MM.1S (cell line): ENCODE measurements at regions not wholly inside any gene's neighbourhood (a gene's known extent, or its start where the extent isn't known, plus 50 kb on each side); places are given as distances from the start of the nearest gene placed in this dataset.

ENCODE experiments used
- DNase-seq: peaks from one replicate; pipeline ENCODE4 v3.0.0-alpha.2; 2015
- H2AFZ ChIP-seq: fragments of 300-600 bp; sonication (generic); 2 replicates; pipeline ENCODE4 v1.6.0; 2016; ENCODE audit warnings: antibody characterized with exemption, low read length
- H3F3A ChIP-seq: fragments of 300-600 bp; sonication (generic); 2 replicates; pipeline ENCODE4 v1.6.1; 2016; ENCODE audit warnings: mild to moderate bottlenecking, antibody characterized with exemption, low read length, moderate library complexity, mixed read lengths; ENCODE audit not compliant: insufficient read depth
- H3K27ac ChIP-seq: fragments of 300-600 bp; sonication (generic); 2 replicates; pipeline ENCODE4 v1.5.1; 2016; ENCODE audit warnings: mild to moderate bottlenecking, low read length
- H3K27me3 ChIP-seq: fragments of 300-600 bp; sonication (generic); replicated peaks from 2 replicates; pipeline ENCODE4 v1.6.0; 2016; ENCODE audit warnings: low read length; ENCODE audit not compliant: insufficient read depth
- H3K36me3 ChIP-seq: fragments of 300-600 bp; sonication (generic); replicated peaks from 2 replicates; pipeline ENCODE4 v1.6.1; 2016; ENCODE audit warnings: mild to moderate bottlenecking, low read length, mixed read lengths; ENCODE audit not compliant: insufficient read depth
- H3K4me1 ChIP-seq: fragments of 300-600 bp; sonication (generic); 2 replicates; pipeline ENCODE4 v1.6.1; 2016; ENCODE audit warnings: low read length, mixed read lengths
- H3K4me2 ChIP-seq: fragments of 300-600 bp; sonication (generic); 2 replicates; pipeline ENCODE4 v1.6.0; 2016; ENCODE audit warnings: low read depth, low read length
- H3K4me3 ChIP-seq: fragments of 300-600 bp; sonication (generic); 2 replicates; pipeline ENCODE4 v1.5.1; 2016; ENCODE audit warnings: low read length, mixed read lengths
- H3K79me2 ChIP-seq: fragments of 300-600 bp; sonication (generic); 2 replicates; pipeline ENCODE4 v1.6.1; 2016; ENCODE audit warnings: mixed run types, low read length, mixed read lengths
- H3K9ac ChIP-seq: fragments of 300-600 bp; sonication (generic); 2 replicates; pipeline ENCODE4 v1.6.1; 2016; ENCODE audit warnings: low read length, mixed read lengths
- H3K9me2 ChIP-seq: fragments of 300-600 bp; sonication (generic); replicated peaks from 2 replicates; pipeline ENCODE4 v1.6.1; 2016; ENCODE audit warnings: mild to moderate bottlenecking, low read length, mixed read lengths; ENCODE audit not compliant: insufficient read depth
- H3K9me3 ChIP-seq: fragments of 300-600 bp; sonication (generic); replicated peaks from 2 replicates; pipeline ENCODE4 v1.6.1; 2016; ENCODE audit warnings: mild to moderate bottlenecking, low read length, mixed read lengths; ENCODE audit not compliant: insufficient read depth
- H4K20me1 ChIP-seq: fragments of 300-600 bp; sonication (generic); 2 replicates; pipeline ENCODE4 v1.6.1; 2016; ENCODE audit warnings: mild to moderate bottlenecking, low read length, moderate library complexity, mixed read lengths; ENCODE audit not compliant: insufficient read depth
- EZH2 ChIP-seq: fragments of 300-600 bp; sonication (generic); optimal IDR thresholded peaks from 2 replicates; pipeline ENCODE3; 2017; ENCODE audit warnings: low read depth, mild to moderate bottlenecking, antibody characterized with exemption, low read length, mixed read lengths
- EZH2phosphoT487 ChIP-seq: fragments of 300-600 bp; sonication (generic); IDR thresholded peaks from 2 replicates; pipeline ENCODE4 v1.6.1; 2018; ENCODE audit warnings: antibody characterized with exemption, low read length
- TF ChIP-seq, protein P1 (sequence below): fragments of 300-600 bp; sonication (generic); IDR thresholded peaks from 2 replicates; pipeline ENCODE4 v1.5.1; 2016; ENCODE audit warnings: antibody characterized with exemption, low read length, mixed read lengths

GRCh38 chr2:207362716-207363115, 167.0 kb upstream of the CREB1 start:
- DNase-seq: no peak
- H3K4me1 ChIP-seq: no peaks in the 10 kb centered on the region
- H3K4me3 ChIP-seq: no peak overlapping the region
- H3K27ac ChIP-seq: no peak overlapping the region
- no peaks in the 10 kb centered on the region for H3F3A ChIP-seq
- H3K9me2 ChIP-seq: no peaks in the 10 kb centered on the region
- no peak overlapping the region for H3K4me2 ChIP-seq
- no peak overlapping the region for H2AFZ ChIP-seq
- no peaks in the 10 kb centered on the region for H3K27me3 ChIP-seq
- no peak for TF ChIP-seq EZH2
- TF ChIP-seq EZH2phosphoT487: no peak
- TF ChIP-seq, protein P1, sequence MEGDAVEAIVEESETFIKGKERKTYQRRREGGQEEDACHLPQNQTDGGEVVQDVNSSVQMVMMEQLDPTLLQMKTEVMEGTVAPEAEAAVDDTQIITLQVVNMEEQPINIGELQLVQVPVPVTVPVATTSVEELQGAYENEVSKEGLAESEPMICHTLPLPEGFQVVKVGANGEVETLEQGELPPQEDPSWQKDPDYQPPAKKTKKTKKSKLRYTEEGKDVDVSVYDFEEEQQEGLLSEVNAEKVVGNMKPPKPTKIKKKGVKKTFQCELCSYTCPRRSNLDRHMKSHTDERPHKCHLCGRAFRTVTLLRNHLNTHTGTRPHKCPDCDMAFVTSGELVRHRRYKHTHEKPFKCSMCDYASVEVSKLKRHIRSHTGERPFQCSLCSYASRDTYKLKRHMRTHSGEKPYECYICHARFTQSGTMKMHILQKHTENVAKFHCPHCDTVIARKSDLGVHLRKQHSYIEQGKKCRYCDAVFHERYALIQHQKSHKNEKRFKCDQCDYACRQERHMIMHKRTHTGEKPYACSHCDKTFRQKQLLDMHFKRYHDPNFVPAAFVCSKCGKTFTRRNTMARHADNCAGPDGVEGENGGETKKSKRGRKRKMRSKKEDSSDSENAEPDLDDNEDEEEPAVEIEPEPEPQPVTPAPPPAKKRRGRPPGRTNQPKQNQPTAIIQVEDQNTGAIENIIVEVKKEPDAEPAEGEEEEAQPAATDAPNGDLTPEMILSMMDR: no peak
- H3K79me2 ChIP-seq: no peaks in the 10 kb centered on the region
- no peak overlapping the region for H3K9ac ChIP-seq
- no peaks in the 10 kb centered on the region for H3K36me3 ChIP-seq
- H4K20me1 ChIP-seq: no peaks in the 10 kb centered on the region
- no peaks in the 10 kb centered on the region for H3K9me3 ChIP-seq

DNA sequence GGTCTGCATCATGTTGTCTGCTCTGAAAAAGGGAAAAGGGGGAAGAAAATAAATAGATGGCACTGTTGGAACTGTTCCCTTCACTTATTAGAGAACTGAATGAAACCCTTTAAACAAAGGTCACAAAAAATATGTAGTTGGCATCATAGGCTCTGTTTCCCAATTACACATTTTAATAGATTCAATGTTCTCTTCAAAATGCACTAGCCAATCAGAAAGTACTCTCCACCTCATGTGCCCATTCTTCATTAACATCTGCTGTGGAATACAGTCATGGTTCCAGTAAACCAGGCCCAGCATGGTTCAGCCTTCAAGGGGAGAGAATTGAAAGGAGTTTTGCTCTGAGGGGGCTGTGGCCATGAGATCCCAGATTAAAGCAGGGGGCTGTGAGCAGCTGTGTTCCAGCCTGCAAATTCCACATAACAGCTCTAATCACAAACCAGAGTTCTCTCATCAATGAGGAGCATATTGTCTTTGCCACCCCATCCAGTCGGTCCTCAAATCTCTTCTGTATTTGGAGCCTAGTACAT, 165.9 kb upstream of the CREB1 start:
- Histone ChIP-seq H3K4me3 (no peak overlapping the region), H3K9ac (no peak overlapping the region), H2AFZ (no peak overlapping the region), H3K4me2 (no peak overlapping the region), H3K9me3 (no peaks in the 10 kb centered on the region), H3F3A (no peaks in the 10 kb centered on the region), H3K79me2 (no peaks in the 10 kb centered on the region), H4K20me1 (no peaks in the 10 kb centered on the region), H3K27me3 (no peaks in the 10 kb centered on the region), H3K36me3 (no peaks in the 10 kb centered on the region), H3K4me1 (no peaks in the 10 kb centered on the region), H3K9me2 (no peaks in the 10 kb centered on the region), H3K27ac (no peak overlapping the region)
- TF ChIP-seq, protein P1: no peak
- TF ChIP-seq EZH2phosphoT487: no peak
- TF ChIP-seq EZH2: no peak
- no peak for DNase-seq

GRCh38 chr2:207370646-207371045, 159.1 kb upstream of the CREB1 start:
- no peak overlapping the region for H3K4me2 ChIP-seq
- TF ChIP-seq EZH2 (no peak), EZH2phosphoT487 (no peak)
- TF ChIP-seq, protein P1: no peak
- no peak for DNase-seq

More at GRCh38 chr2:207370646-207371045, 159.1 kb upstream of the CREB1 start:
- no peaks in the 10 kb centered on the region for H3K79me2 ChIP-seq
- no peak overlapping the region for H3K4me3 ChIP-seq
- H3K9me3 ChIP-seq: no peaks in the 10 kb centered on the region
- no peaks in the 10 kb centered on the region for H3K4me1 ChIP-seq
- H3K9me2 ChIP-seq: no peaks in the 10 kb centered on the region
- no peak overlapping the region for H3K9ac ChIP-seq
- H3K27me3 ChIP-seq: no peaks in the 10 kb centered on the region
- H2AFZ ChIP-seq: no peak overlapping the region
- no peaks in the 10 kb centered on the region for H4K20me1 ChIP-seq
- H3K27ac ChIP-seq: no peak overlapping the region
- no peaks in the 10 kb centered on the region for H3F3A ChIP-seq
- H3K36me3 ChIP-seq: no peaks in the 10 kb centered on the region
